Right lobe of liver (tissue), 4 donors: ENCODE measurements at regions not wholly inside any gene's neighbourhood (a gene's known extent, or its start where the extent isn't known, plus 50 kb on each side); places are given as distances from the start of the nearest gene placed in this dataset.

ENCODE experiments used
- CTCF ChIP-seq, 4 donors: fragments of 200-600 bp in 3 of 4; fragments of 450-650 bp in 1 of 4; IDR thresholded peaks; one replicate each; pipeline versions ENCODE4 v1.5.1 to v1.8.0; 2016 to 2022; ENCODE audit warnings: antibody characterized with exemption in 4 of 4, mild to moderate bottlenecking in 2 of 4
- POLR2A ChIP-seq: fragments of 450-650 bp; IDR thresholded peaks from one replicate; pipeline ENCODE4 v1.6.1; 2017; ENCODE audit warnings: antibody characterized with exemption, mild to moderate bottlenecking
- donor health status: DM: no; HTN: no; CAD: no.
- donor health status: DM: no; HTN: no; CAD: no.
- donor health status: DM: no; HTN: yes; CAD: no.

- TF ChIP-seq CTCF (IDR thresholded peaks at IDR 0.05) (no peak), POLR2A (no peak)
These were observed 107.0 kb upstream of the KIF5B start for GRCh38 chr10:32163071-32163761.
